Activated CD8-positive, alpha-beta T cell treated with anti-CD3 and anti-CD28 coated beads, Interleukin-2, amount 10 ng/mL, durations not matched to agents 7 days and 5 days (primary cell): ENCODE measurements at regions not wholly inside any gene's neighbourhood (a gene's known extent, or its start where the extent isn't known, plus 50 kb on each side); places are given as distances from the start of the nearest gene placed in this dataset.

Experiments
- ATAC-seq: fragments of 150-1000 bp; cut with Tn5 transposase; one replicate; pipeline ENCODE4 v1.10.0; 2021; ENCODE audit warnings: moderate library complexity
- CTCF ChIA-PET: fragments of 350-600 bp; sonication (Branson Sonifier 250); formaldehyde crosslinking; loops from one replicate; lab custom pipeline; 2021; ENCODE audit warnings: antibody characterized with exemption; lab: Charles Lee
- POLR2A ChIA-PET: fragments of 350-600 bp; sonication (Branson Sonifier 250); formaldehyde crosslinking; loops from one replicate; lab custom pipeline; 2021; ENCODE audit warnings: antibody characterized with exemption; lab: Charles Lee
- DNase-seq: peaks from one replicate; pipeline ENCODE4 v3.0.0-alpha.2; 2020
- H3K27ac Mint-ChIP-seq: one replicate; pipeline ENCODE4 v1.8.0; 2021; ENCODE audit warnings: mild to moderate bottlenecking, mixed read lengths
- H3K27me3 Mint-ChIP-seq: one replicate; pipeline ENCODE4 v1.8.0; 2021; ENCODE audit warnings: low read depth, mixed read lengths
- H3K36me3 Mint-ChIP-seq: one replicate; pipeline ENCODE4 v1.8.0; 2021; ENCODE audit warnings: low read depth, mixed read lengths
- H3K4me1 Mint-ChIP-seq: one replicate; pipeline ENCODE4 v1.8.0; 2021; ENCODE audit warnings: low read depth, mixed read lengths
- H3K4me3 Mint-ChIP-seq: one replicate; pipeline ENCODE4 v1.8.0; 2021; ENCODE audit warnings: mild to moderate bottlenecking, mixed read lengths
- H3K9me3 Mint-ChIP-seq: one replicate; pipeline ENCODE4 v1.8.0; 2022; ENCODE audit warnings: mixed read lengths; ENCODE audit not compliant: insufficient read depth

DNA sequence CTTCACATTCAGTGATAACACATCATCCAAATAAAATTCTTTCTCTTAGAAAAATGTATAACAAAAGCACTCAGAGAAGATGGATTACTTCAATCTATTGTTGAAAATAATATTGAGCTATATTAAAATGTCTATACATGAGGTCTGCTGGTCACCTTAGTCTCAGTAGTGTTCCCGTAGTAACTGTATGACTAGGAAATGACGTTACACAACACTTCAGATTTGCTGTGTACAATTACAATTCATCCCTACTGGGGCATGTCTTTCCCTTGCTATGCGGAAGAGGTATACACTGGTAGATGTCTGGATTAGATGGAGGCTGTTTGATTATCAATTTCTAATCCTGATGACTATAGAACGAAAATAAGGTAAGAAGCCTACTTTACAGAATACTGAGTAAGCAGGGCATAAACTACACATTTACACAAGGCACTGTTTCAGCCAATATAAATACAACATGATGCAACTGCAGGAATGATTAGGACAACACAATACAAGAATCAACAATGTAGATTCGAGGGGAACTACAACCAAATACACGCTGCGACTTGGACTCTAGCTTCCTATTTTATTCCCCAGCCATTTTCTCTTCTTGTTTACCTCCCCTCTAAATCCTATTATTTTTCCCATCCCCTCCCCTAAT is 982.5 kb upstream of the CDH8 start:
- ChIA-PET POLR2A (no interaction called here), CTCF (no interaction called here)
- no peak for ATAC-seq
- H3K27me3 Mint-ChIP-seq, result no peaks in the 10 kb centered on the region
- peaks cover 25% of the 10 kb centered on the region for H3K9me3 Mint-ChIP-seq
- H3K27ac Mint-ChIP-seq, result no peak overlapping the region
- DNase-seq, result no peak
- H3K4me1 Mint-ChIP-seq, result no peaks in the 10 kb centered on the region
- H3K36me3 Mint-ChIP-seq, result no peaks in the 10 kb centered on the region
- no peak overlapping the region for H3K4me3 Mint-ChIP-seq

DNA sequence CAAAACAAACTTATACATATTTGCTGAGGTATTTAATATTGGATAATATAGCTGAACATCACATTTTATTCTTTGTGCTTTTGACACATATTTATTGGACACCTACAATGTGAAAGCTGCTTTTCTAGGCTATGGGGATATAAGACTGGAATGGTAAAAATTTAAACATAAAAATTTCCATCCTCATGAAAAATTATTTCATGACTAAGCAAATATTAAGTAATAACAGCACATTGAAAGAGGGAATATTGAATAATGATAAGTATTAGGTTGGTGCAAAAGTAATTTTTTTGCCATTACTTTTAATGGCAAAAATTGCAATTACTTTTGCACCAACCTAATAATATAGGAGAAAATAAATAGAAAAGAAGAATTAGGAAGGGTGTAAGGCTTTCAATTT is 972.5 kb upstream of the CDH8 start:
- no peaks in the 10 kb centered on the region for H3K27me3 Mint-ChIP-seq
- H3K9me3 Mint-ChIP-seq, result peaks cover 18% of the 10 kb centered on the region
- no peaks in the 10 kb centered on the region for H3K36me3 Mint-ChIP-seq
- no peak for ATAC-seq
- H3K27ac Mint-ChIP-seq, result no peak overlapping the region
- no peaks in the 10 kb centered on the region for H3K4me1 Mint-ChIP-seq
- ChIA-PET POLR2A (no interaction called here), CTCF (no interaction called here)
- no peak overlapping the region for H3K4me3 Mint-ChIP-seq
- DNase-seq, result no peak

DNA sequence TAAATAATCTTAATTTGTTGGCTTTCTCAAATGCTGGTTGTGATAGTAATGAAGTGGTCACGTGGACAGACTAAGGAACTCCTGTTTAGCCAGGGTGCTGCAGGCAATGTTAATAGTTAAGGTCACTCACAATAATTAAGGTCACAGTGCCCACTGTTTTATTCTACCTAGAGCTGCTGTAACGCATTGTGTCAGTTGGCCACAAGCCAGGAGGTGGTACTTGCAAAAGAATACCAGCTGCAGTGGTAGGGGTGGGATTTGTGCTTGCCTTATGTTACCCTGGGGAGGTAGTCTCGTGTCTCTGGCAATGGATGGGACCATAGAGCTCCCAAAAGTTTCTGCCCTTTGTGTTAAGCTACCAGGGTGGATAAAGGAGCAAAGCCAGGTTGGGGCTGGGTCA is 969.1 kb upstream of the CDH8 start:
- CTCF ChIA-PET, result no interaction called here

DNA sequence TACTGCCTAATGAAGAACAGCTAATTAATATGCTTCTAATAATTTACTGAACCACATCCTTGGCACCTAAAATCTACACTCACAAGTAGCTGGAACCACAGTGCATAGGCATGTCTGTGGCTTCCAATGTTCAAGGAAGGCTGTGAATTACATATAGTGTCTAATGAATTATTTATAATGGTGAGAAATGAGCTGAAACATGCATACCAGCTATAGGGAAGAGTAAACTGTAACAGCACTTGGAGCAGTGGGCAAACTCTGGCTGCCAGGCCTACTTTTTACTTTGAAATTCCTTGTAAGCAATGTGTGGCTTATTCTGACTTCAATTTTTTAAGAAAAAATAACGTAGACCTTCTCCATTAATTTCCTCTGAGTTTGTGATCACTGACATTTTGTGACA is 953.2 kb upstream of the CDH8 start:
- Mint-ChIP-seq H3K27ac (no peak overlapping the region), H3K4me1 (no peaks in the 10 kb centered on the region), H3K36me3 (no peaks in the 10 kb centered on the region), H3K9me3 (peaks cover 15% of the 10 kb centered on the region), H3K27me3 (no peaks in the 10 kb centered on the region), H3K4me3 (no peak overlapping the region)
- CTCF ChIA-PET, result no interaction called here
- POLR2A ChIA-PET, result no interaction called here
- DNase-seq (no peak), ATAC-seq (no peak)

More for the DNA sequence above, 969.1 kb upstream of the CDH8 start:
- Mint-ChIP-seq H3K36me3 (no peaks in the 10 kb centered on the region), H3K9me3 (peaks cover 18% of the 10 kb centered on the region), H3K27ac (no peak overlapping the region), H3K27me3 (no peaks in the 10 kb centered on the region), H3K4me3 (no peak overlapping the region), H3K4me1 (no peaks in the 10 kb centered on the region)
- DNase-seq, result no peak
- POLR2A ChIA-PET, result no interaction called here
- ATAC-seq, result no peak

DNA sequence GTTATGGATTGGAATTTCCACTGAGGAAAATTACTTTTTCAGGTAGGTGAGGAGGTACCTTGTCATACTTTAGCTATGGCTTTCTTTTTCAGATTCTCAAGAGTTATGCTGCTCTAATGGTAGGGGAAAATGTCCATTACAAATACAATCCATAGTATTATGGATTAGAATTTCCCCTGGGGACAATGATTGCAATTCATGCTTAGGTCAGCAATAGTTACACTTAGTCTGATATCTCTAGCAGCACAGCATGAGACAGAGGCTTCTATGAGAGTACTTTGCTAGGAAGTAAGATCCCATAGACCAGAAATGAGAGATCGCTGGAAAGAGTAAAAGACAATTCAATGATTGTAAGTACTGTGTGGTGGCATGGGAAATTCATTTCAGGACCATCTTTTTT is 949.5 kb upstream of the CDH8 start:
- Mint-ChIP-seq H3K4me3 (no peak overlapping the region), H3K4me1 (no peaks in the 10 kb centered on the region), H3K9me3 (peaks cover 15% of the 10 kb centered on the region), H3K27ac (no peak overlapping the region), H3K27me3 (no peaks in the 10 kb centered on the region), H3K36me3 (no peaks in the 10 kb centered on the region)
- CTCF ChIA-PET, result no interaction called here
- DNase-seq, result no peak
- ATAC-seq, result no peak
- POLR2A ChIA-PET, result no interaction called here

DNA sequence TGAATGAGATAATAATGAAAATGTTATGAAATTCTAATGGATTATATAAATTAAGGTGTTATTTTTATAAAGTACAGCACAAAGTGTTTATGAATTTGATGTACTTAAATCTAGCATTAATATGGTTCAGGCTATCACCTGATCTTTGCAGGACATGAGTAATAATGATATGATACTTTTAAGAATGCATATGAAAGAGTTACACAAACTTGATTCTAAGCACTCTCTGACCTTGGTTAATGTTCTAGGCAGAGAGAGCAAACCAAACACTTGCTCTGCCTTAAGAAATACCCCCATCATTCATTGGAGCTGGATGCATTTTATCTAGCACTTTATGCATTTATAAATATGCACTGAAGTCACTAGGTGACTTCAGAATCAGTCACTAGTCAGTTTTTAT is 942.2 kb upstream of the CDH8 start:
- Mint-ChIP-seq H3K36me3 (no peaks in the 10 kb centered on the region), H3K4me1 (no peaks in the 10 kb centered on the region), H3K4me3 (no peak overlapping the region), H3K27ac (no peak overlapping the region), H3K9me3 (peaks cover 18% of the 10 kb centered on the region), H3K27me3 (no peaks in the 10 kb centered on the region)
- ChIA-PET POLR2A (no interaction called here), CTCF (no interaction called here)
- ATAC-seq, result no peak
- no peak for DNase-seq

DNA sequence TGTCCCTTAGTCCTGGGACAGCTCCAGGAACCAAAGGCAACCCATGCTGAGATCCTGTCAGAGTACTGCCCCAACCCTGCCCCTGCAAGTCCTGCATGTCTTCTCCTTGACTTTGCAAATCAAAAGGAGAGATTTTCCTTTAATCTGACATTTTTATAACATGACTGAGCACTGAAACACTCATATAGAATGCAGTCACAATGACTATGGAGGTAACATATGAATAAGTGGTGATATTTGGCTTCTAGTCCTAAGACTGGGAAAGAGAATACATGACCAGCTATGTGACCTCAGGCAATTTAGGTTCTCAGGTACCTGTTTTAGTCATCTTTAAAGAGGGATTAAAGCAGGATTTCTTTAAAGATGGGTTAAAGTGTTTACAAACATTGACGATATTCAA is 941.6 kb upstream of the CDH8 start:
- Mint-ChIP-seq H3K27me3 (no peaks in the 10 kb centered on the region), H3K36me3 (no peaks in the 10 kb centered on the region), H3K27ac (no peak overlapping the region), H3K4me1 (no peaks in the 10 kb centered on the region), H3K4me3 (no peak overlapping the region), H3K9me3 (peaks cover 18% of the 10 kb centered on the region)
- ATAC-seq, result no peak
- ChIA-PET CTCF (no interaction called here), POLR2A (no interaction called here)
- DNase-seq, result no peak

DNA sequence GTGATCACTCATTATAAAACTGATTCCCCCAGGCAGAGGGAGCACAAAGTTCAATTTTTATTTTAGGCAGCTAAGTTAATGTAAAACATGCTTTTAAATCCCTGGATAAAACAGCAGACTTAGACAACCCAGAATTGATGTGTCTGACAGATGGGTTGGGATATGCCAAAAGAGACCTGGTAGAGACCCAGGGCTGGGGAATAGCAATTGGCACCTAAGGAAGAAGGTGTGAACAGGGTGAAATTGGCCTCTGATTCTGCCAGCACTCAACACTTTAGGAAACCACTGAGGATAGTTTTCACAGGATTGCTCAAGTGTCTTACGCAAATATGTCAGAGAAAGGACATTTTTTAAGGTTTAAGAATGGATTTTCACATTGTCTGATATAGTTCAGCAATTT is 938.2 kb upstream of the CDH8 start:
- H3K9me3 Mint-ChIP-seq, result peaks cover 18% of the 10 kb centered on the region
- H3K4me1 Mint-ChIP-seq, result no peaks in the 10 kb centered on the region
- no peaks in the 10 kb centered on the region for H3K27me3 Mint-ChIP-seq
- CTCF ChIA-PET, result no interaction called here
- POLR2A ChIA-PET, result no interaction called here
- no peak for DNase-seq
- no peak overlapping the region for H3K27ac Mint-ChIP-seq
- H3K36me3 Mint-ChIP-seq, result no peaks in the 10 kb centered on the region
- no peak overlapping the region for H3K4me3 Mint-ChIP-seq
- ATAC-seq, result no peak

DNA sequence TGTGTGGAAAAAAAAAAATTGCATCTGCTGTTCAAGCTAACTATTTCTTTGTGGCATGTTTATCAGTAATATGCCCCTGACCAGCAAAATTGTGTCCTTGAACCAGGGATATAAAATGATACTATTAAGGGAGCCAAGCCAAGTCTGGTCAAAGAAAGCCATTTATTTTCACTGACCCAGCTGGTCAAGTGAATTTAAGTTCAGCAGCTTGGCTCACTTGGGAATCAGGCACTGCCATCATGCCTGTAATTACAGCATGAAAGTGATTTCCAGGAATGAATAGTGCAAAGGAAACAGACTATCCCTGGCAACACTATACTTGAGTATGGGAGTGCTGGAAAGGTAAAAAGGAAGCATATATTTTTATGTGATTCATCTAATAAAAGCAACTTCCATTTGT is 934.6 kb upstream of the CDH8 start:
- ATAC-seq (no peak), DNase-seq (no peak)
- Mint-ChIP-seq H3K27me3 (no peaks in the 10 kb centered on the region), H3K4me1 (no peaks in the 10 kb centered on the region), H3K27ac (no peak overlapping the region), H3K36me3 (no peaks in the 10 kb centered on the region), H3K4me3 (no peak overlapping the region), H3K9me3 (peaks cover 11% of the 10 kb centered on the region)
- ChIA-PET CTCF (no interaction called here), POLR2A (no interaction called here)

DNA sequence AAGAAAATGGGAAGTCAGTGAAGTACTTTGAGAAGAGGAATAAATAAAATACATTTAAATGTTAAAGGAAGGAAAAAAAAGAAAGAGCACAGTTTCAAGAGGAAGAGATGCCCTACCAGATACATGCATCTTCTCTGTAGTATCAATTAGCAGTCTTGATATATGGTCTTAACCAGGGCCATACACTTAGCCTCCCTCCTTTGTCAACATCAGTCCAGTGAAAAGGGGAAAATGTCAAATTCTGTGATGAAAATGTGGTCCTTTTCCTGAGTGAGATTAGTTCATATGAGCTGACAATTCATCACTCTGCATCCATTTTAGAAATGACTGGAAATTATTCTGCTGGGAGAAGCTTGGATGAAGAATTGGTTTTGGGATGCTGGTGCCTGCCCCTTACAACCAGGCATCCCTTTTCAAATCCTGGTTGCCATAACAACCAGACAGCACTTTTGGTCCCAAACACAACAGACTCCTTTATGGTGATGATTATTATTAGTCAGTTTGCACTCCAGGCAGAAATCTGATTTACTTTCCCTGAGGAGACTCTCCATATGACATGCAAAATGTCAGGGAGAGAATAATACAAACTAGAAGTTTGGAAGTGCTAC is 933.6 kb upstream of the CDH8 start:
- CTCF ChIA-PET, result no interaction called here

DNA sequence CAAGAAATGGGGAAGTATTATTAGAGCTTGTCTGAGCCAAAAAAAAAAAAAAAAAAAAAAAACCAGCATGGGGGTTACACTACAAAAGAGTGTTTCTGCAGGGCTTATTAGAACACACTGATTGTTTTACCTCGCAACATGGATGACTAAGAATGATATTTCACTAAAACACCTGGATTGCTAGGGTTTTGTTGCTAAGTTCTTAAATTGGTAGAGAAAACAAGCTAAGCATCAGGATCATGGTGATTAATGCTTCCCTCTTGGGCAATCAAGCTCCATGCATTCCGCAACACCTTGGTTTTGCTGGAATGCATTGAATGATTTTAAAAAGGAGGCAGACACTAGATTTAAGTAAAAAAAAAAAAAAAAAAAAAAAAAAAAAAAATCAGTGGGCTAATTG is 931.4 kb upstream of the CDH8 start:
- POLR2A ChIA-PET, result no interaction called here
- H3K27ac Mint-ChIP-seq, result no peak overlapping the region
- no peak for ATAC-seq
- H3K4me3 Mint-ChIP-seq, result no peak overlapping the region
- H3K9me3 Mint-ChIP-seq, result no peaks in the 10 kb centered on the region
- CTCF ChIA-PET, result no interaction called here
- no peaks in the 10 kb centered on the region for H3K36me3 Mint-ChIP-seq
- H3K4me1 Mint-ChIP-seq, result no peaks in the 10 kb centered on the region
- DNase-seq, result no peak
- no peaks in the 10 kb centered on the region for H3K27me3 Mint-ChIP-seq

More for the DNA sequence above, 933.6 kb upstream of the CDH8 start:
- DNase-seq (no peak), ATAC-seq (no peak)
- H3K27me3 Mint-ChIP-seq, result no peaks in the 10 kb centered on the region
- H3K9me3 Mint-ChIP-seq, result peaks cover 7% of the 10 kb centered on the region
- H3K36me3 Mint-ChIP-seq, result no peaks in the 10 kb centered on the region
- H3K4me1 Mint-ChIP-seq, result no peaks in the 10 kb centered on the region
- no peak overlapping the region for H3K27ac Mint-ChIP-seq
- no peak overlapping the region for H3K4me3 Mint-ChIP-seq
- POLR2A ChIA-PET, result no interaction called here

DNA sequence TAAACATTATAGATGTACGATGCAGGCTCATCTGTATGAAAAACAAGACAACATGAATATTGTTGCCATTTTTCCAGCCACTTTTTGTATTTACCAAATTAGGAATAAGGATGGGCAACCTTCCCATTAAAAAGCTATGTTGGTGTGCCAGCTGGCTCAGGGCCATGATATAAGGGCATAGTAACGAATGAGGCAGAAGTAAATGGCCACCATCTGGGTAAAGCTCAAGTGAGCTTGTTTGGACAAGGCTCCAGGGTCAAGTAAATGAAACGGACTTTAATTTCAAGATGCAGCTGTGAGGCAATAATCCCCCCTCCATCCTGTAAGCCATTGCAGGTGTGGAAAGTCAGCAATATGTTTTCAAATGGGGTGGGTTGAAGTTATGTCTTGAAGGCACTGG is 930.9 kb upstream of the CDH8 start:
- POLR2A ChIA-PET, result no interaction called here
- CTCF ChIA-PET, result no interaction called here
- no peak for DNase-seq

DNA sequence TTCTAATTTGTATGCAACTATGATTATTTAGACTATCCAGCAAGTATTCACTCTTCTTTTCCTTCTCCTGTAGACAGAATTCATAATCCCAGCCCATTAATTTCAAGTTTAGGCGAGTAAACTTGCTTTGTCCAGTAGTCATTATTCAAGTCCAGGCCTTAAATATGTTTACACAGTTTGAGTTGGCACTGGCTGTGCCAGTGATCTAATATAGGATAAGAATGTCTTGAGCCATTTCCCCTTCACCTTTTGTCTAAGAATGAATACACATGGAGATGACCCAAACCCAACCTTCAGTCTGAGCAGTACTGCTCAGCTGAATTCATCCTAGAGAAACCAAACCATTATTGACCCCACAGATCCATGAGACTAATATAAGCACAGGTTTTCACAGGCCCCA is 930.4 kb upstream of the CDH8 start:
- no peaks in the 10 kb centered on the region for H3K9me3 Mint-ChIP-seq
- no peak overlapping the region for H3K27ac Mint-ChIP-seq
- no peaks in the 10 kb centered on the region for H3K4me1 Mint-ChIP-seq
- H3K27me3 Mint-ChIP-seq, result no peaks in the 10 kb centered on the region
- ChIA-PET CTCF (no interaction called here), POLR2A (no interaction called here)
- no peak for ATAC-seq
- no peak for DNase-seq
- H3K36me3 Mint-ChIP-seq, result no peaks in the 10 kb centered on the region
- H3K4me3 Mint-ChIP-seq, result no peak overlapping the region

More for the DNA sequence above, 930.9 kb upstream of the CDH8 start:
- ATAC-seq, result no peak
- Mint-ChIP-seq H3K4me3 (no peak overlapping the region), H3K4me1 (no peaks in the 10 kb centered on the region), H3K27me3 (no peaks in the 10 kb centered on the region), H3K9me3 (no peaks in the 10 kb centered on the region), H3K36me3 (no peaks in the 10 kb centered on the region), H3K27ac (no peak overlapping the region)
